GM19468 (cell line): ENCODE measurements at regions not wholly inside any gene's neighbourhood (a gene's known extent, or its start where the extent isn't known, plus 50 kb on each side); places are given as distances from the start of the nearest gene placed in this dataset.

ENCODE experiments used
- ATAC-seq: cut with Tn5 transposase; IDR thresholded peaks from one replicate; pipeline ENCODE4 v1.9.1; 2021; ENCODE audit warnings: mild to moderate bottlenecking, moderate library complexity, moderate number of reproducible peaks; ENCODE audit not compliant: unreplicated experiment; ENCODE audit errors: extremely low read depth

DNA sequence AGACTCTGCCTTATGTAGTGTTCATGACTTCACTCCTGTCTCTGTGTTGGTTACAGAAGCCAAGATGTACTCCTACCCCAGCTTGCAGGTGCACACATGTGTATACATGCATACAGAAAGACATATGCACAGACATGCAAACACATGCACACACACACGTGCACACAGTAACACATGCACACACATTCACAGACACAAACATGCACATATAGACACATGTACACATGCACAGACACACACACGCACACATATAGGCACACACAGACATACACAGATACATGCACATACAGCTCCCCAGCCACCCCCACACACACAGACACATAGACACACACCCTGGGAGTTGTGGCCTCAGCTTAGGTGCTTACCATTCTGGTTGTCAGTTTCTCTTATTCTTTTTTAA lies 362.6 kb upstream of the C1orf174 start:
- ATAC-seq: no peak

DNA sequence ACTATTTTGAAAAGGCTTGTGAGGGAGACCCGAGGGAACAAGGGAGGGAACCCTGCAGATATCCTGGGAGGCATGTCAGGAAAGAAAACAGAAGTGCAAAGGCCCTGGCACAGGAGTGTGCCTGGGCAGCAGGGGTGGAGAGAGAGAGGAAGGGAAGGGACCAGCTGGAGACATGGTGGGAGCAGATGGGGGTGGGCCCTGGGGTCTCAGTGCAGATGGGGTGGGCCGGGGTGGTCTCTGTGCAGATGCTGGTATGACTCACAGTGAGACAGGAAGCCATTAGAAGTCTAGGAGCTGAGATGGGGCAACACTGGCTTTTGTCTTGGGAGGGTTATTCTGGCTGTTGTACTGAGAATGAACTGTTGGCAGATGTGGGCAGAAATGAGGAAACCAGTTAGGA lies 363.6 kb upstream of the C1orf174 start:
- no peak for ATAC-seq

- no peak for ATAC-seq
These were observed 365.8 kb upstream of the C1orf174 start for GRCh38 chr1:4265836-4266235.

DNA sequence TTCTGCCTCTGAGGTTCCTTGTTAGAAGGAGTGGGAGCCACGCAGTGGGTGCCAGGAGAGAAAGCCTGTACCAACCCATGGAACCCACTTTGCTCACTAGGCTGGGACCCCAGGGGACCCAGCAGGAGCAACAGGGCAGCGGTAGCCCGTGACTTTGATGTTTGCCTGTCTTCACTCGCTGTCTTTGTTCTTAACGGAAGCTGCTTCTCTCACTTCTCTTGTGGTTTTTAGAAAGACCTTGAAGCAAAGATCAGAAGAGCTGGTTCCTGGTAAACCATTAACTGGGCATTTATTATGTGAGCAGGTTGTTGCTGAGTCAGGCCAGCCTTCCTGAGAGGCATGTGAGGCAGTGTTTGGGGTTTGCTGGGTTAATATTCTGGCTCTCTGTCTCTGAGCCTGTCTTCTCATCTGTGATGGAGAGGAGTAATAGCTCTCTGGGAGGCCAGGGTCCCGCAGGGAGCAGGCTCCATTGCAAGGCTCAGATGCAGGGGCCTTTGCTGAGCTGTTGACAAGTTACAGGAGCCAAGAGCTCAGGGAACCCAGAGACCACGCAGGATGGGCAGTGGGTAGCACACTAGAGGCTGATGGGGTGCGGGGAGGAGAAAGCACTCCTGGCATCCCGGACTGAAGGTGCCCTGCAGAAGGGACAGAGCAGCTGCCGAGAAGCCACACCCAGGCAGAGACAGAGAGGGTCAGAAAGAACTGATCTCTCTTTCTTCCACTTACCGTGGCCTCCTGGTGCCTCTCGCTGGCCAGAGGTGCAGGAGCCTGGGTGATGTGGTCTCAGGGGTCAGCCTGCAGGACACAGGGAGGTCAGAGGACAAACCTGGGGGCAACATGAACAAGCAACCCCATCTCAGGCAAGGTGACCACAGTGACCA lies 367.5 kb upstream of the C1orf174 start:
- peak; percentile 78 for ATAC-seq

DNA sequence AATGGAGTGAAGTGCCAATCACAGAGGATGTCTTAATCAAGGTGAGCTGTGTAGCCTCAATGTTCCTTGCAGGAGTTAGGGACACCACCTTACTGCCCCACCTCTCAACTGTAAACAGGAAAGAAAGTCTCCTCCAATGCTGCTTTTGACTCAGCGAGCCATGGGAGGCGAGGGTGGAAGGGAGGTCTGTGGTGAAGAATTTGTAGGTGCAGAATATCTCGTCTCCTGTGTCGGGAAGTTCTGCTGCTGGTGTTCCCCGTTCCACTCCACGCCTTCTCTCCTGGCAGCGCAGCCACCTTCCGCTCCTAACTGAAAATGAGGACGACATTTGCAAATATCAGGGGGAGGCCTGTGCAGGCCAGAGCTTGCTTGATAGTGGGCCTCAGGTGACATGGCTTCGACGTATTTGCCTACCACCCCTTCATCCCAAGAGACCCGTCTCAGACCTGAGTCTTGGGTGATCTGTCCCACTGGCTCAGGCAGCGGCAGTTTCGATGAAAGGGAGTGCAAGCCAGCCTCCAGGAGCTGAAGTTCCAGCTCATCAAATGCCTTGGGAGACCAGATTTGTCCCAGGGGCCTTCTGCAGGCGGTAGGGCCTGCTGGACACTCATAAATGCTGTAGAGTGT lies 368.3 kb upstream of the C1orf174 start:
- ATAC-seq: no peak

DNA sequence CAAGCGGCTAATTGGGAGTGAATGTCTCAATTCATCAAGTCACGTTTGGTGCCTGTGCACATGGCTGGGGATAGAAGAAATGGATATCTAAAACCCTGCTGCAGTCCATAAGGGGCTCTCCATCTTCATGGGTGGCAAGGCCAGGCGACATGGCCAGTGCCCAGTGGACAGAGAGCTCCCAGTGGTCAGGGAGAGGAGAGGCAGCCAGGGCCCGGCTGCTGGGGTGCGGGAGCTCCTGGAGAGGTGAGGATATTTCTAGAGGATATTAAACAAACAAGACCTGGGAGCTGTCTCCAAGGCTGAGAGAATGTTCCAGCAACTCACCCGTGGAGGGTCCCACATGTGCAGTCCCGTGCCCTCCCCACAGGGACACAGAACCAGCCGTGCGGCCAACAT lies 368.8 kb upstream of the C1orf174 start:
- ATAC-seq: no peak

GRCh38 chr1:4269330-4269729 lies 369.3 kb upstream of the C1orf174 start:
- ATAC-seq: no peak

GRCh38 chr1:4269952-4270570 lies 370.0 kb upstream of the C1orf174 start:
- ATAC-seq: no peak

- ATAC-seq: no peak
These were observed 370.7 kb upstream of the C1orf174 start for GRCh38 chr1:4270651-4271337.

- no peak for ATAC-seq
These were observed 371.4 kb upstream of the C1orf174 start for GRCh38 chr1:4271338-4271998.

DNA sequence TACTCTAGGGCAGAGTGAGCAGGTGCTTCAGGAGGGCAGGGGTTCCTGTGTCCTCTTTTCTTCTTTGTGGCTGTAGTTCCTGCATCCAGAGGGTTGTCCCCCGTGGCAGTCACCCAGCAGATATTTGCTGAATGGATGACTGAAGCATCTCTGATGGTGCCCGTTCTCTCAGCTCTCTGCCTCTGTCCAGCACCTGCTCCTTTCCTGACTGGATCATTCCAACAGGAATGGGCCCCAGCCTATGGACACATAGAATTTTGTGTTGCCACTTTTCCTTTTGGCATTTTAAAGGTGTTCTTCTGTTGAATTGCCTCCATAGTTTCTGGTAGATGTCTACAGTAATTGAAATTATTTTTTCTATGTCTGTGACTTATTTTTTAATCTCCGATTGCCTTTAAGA lies 372.5 kb upstream of the C1orf174 start:
- no peak for ATAC-seq

- no peak for ATAC-seq
These were observed 373.2 kb upstream of the C1orf174 start for GRCh38 chr1:4273243-4273642.

DNA sequence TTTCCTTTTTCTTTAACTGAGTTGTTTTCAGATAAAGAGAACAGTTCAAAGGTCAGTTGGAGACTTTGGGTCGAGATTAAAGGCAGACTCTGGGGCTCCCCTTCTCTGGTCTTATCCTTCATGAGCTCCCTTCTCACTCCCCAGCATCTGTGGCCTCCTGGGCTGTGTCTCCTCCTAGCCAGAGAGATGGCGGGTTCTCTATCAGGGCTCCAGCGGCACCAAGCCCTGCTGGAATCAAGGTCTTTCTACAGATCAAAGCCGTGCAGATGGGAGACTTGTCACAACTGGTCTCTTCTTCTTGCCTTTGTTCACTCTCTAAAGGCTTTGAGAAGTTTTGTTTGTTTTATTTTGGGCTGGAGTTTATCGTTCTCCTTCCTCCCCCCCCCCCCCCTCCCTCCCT lies 373.7 kb upstream of the C1orf174 start:
- no peak for ATAC-seq

- no peak for ATAC-seq
These were observed 375.0 kb upstream of the C1orf174 start for GRCh38 chr1:4275083-4275482.

DNA sequence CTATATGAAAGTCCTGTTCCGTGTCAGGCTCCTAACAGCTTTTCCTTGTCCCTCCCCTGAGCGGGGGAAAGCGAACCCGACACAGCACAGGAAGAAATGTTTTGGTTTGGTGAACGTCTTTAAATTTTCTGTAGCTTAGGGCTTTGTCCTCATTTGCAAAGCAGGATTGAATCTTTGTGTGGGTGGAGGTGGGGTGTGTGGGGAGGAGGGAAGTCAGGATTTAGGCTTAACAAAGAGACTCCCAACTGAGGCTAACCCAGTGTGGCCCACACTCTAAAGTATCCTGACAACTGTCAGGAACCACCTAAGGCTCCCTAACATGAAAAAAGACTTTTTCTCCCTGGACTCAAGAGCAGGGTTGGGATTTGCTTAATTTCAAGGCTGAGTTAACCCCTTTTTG lies 376.2 kb upstream of the C1orf174 start:
- ATAC-seq: no peak

GRCh38 chr1:4277598-4277997 lies 376.8 kb upstream of the AJAP1 start:
- no peak for ATAC-seq

DNA sequence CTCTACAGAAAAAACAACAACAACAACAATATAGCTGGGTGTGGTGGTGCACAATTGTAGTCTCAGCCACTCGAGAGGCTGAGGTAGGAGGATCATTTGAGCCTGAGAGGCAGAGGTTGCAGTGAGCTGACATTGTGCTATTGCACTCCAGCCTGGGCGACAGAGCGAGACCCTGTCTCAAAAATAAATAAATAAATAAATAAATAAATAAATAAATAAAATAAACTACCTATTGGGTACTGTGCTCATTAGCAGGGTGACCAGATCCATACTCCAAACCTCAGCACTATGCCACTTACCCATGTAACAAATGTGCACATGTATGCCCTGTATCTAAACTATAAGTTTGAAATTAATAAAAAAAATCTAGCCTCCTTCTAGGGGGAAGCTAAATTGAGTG lies 369.4 kb upstream of the AJAP1 start:
- ATAC-seq: no peak

GRCh38 chr1:4292861-4293260 lies 361.5 kb upstream of the AJAP1 start:
- ATAC-seq: no peak

DNA sequence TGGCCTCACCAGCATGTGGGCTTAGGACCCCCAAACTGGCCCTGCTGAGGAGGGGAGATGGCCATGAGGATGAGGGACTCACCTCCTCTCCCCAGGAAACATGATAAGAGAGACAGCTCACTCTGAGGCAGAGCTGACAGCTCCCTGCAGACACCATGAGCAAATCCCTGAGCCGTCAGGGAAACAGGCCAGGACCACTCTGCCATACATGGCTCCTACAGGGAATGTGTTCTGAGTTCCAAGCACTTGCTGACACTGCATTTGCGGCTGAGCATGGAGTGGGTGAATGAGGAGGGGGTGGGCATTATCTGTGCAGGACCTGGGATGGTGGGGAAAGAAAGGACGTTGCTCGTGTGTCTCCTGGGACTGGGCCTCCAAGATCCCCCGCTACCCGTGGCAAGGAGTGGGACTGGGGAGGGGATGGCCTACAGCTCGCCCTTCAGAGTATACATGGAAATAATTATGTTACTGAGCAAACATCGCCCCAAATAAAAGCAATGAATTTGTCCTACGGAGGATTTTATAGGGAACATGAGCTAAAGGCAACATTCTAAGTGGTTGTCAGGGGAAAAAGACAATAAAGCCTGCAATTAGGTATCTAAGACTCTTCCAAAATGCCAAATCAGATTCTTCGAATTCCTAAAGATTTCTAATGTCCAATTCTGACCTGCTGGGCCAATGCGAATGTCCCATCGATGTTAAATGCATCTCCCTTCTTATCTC lies 355.9 kb upstream of the AJAP1 start:
- no peak for ATAC-seq

- no peak for ATAC-seq
These were observed 353.4 kb upstream of the AJAP1 start for GRCh38 chr1:4301007-4301406.
